Left ventricle myocardium inferior (tissue), 1 donor: ENCODE measurements at regions not wholly inside any gene's neighbourhood (a gene's known extent, or its start where the extent isn't known, plus 50 kb on each side); places are given as distances from the start of the nearest gene placed in this dataset.

Experiments used
- DNase-seq: peaks from one replicate; pipeline ENCODE4 v3.0.0-alpha.2; 2020
- H3K27ac ChIP-seq: fragments of 200-600 bp; replicated peaks from 2 replicates; pipeline ENCODE4 v1.8.0; 2021
- H3K27me3 ChIP-seq: fragments of 200-600 bp; 2 replicates; pipeline ENCODE4 v1.8.0; 2021; ENCODE audit warnings: low read depth
- H3K36me3 ChIP-seq: fragments of 200-600 bp; 2 replicates; pipeline ENCODE4 v1.8.0; 2021
- H3K4me1 ChIP-seq: fragments of 200-600 bp; 2 replicates; pipeline ENCODE4 v1.8.0; 2021
- H3K4me3 ChIP-seq: fragments of 200-600 bp; 2 replicates; pipeline ENCODE4 v1.8.0; 2021; ENCODE audit warnings: mild to moderate bottlenecking, moderate library complexity
- H3K9me3 ChIP-seq: fragments of 200-600 bp; replicated peaks from 2 replicates; pipeline ENCODE4 v1.8.0; 2021
- intact Hi-C: fragments of 100-400 bp; cut with micrococcal nuclease; formaldehyde crosslinking; loops from one replicate; pipeline ENCODE4 v1.11.0; 2022
- TF ChIP-seq, protein P1 (sequence below): fragments of 200-600 bp; IDR thresholded peaks from 2 replicates; pipeline ENCODE4 v1.8.0; 2021; ENCODE audit warnings: antibody characterized with exemption, mild to moderate bottlenecking, borderline replicate concordance
- donor health status: DM: no; HTN: yes; CAD: no; lungs with severe emphysema.

- no peaks in the 10 kb centered on the region for H3K36me3 ChIP-seq
- H3K27ac ChIP-seq, result no peak overlapping the region
- no peaks in the 10 kb centered on the region for H3K9me3 ChIP-seq
- no peaks in the 10 kb centered on the region for H3K27me3 ChIP-seq
- TF ChIP-seq, protein P1, sequence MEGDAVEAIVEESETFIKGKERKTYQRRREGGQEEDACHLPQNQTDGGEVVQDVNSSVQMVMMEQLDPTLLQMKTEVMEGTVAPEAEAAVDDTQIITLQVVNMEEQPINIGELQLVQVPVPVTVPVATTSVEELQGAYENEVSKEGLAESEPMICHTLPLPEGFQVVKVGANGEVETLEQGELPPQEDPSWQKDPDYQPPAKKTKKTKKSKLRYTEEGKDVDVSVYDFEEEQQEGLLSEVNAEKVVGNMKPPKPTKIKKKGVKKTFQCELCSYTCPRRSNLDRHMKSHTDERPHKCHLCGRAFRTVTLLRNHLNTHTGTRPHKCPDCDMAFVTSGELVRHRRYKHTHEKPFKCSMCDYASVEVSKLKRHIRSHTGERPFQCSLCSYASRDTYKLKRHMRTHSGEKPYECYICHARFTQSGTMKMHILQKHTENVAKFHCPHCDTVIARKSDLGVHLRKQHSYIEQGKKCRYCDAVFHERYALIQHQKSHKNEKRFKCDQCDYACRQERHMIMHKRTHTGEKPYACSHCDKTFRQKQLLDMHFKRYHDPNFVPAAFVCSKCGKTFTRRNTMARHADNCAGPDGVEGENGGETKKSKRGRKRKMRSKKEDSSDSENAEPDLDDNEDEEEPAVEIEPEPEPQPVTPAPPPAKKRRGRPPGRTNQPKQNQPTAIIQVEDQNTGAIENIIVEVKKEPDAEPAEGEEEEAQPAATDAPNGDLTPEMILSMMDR, result no peak
- intact Hi-C loops, result no loop called here
- no peaks in the 10 kb centered on the region for H3K4me1 ChIP-seq
- H3K4me3 ChIP-seq, result no peak overlapping the region
- DNase-seq, result no peak
Observed at GRCh38 chr14:27199272-27199671, 601.4 kb upstream of the NOVA1 start.

DNA sequence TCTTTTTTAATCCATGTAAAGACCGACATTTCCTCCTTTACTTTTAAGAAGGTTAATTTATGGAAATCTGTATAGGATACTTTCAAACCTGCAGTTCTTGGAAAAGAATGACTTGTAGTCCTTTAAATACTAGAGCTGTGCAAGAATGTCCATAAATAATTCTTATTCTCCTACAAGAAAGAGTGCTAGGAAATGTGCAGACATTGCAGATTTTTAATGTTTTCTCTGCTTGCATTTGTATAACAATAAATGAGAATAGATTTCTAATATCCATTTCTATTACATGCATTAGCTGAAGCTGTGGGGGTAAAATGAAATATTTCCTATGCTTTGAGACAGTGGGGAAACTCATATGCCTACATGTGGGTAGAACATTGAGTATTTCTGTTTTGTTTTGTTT is 607.2 kb upstream of the NOVA1 start:
- Histone ChIP-seq H3K36me3 (no peaks in the 10 kb centered on the region), H3K4me3 (no peak overlapping the region)
- intact Hi-C loops, result no loop called here

GRCh38 chr14:27211741-27212140 is 613.9 kb upstream of the NOVA1 start:
- intact Hi-C loops, result no loop called here
- Histone ChIP-seq H3K27me3 (no peaks in the 10 kb centered on the region), H3K4me1 (no peaks in the 10 kb centered on the region), H3K27ac (no peak overlapping the region), H3K4me3 (no peak overlapping the region), H3K36me3 (no peaks in the 10 kb centered on the region), H3K9me3 (peaks cover 6% of the 10 kb centered on the region)
- TF ChIP-seq, protein P1, result no peak
- no peak for DNase-seq

More for the DNA sequence above, 607.2 kb upstream of the NOVA1 start:
- TF ChIP-seq, protein P1, result no peak
- Histone ChIP-seq H3K27ac (no peak overlapping the region), H3K4me1 (no peaks in the 10 kb centered on the region), H3K27me3 (no peaks in the 10 kb centered on the region), H3K9me3 (no peaks in the 10 kb centered on the region)
- no peak for DNase-seq

DNA sequence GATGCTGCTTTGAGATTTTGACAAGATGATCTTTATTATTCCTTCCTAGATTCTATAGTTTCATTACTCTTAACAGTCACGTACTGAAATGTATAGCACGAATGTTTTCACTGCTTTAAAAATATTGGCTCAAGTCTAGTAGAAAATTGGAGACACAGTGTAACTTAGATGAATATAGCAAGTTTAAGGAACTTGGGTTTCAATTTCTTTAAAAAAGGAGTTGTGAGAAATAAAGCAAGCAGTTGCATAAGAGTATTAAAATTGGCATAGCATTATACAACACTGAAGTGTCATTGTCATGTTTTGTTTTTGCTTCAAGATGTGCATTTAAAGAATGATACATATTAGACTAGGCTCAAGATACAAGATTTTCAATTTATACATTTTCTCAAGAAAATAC is 624.8 kb upstream of the NOVA1 start:
- no peaks in the 10 kb centered on the region for H3K36me3 ChIP-seq
- DNase-seq, result no peak
- no peak overlapping the region for H3K27ac ChIP-seq
- H3K4me3 ChIP-seq, result no peak overlapping the region
- H3K4me1 ChIP-seq, result no peaks in the 10 kb centered on the region
- TF ChIP-seq, protein P1, result no peak
- intact Hi-C loops, result no loop called here
- H3K27me3 ChIP-seq, result no peaks in the 10 kb centered on the region
- peaks cover 38% of the 10 kb centered on the region for H3K9me3 ChIP-seq

DNA sequence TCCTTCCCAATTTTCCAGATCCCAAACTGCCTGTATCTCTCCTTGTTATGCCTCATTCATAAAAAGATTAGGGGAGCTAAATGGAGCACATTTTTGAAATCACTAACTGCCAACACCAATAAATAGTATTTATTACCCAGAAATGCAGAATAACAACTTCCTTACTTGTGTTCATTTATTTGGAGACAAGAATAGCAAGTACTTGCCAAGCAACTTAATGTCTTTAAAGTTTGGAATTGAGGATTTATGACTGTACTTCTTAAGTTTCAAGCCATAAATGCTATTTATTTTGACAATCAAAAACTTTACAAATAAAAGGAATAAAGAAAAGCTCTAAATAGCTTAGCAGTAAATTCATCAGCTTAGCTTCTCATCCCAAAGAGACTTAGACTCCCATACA is 626.1 kb upstream of the NOVA1 start:
- TF ChIP-seq, protein P1, result no peak
- no peaks in the 10 kb centered on the region for H3K27me3 ChIP-seq
- intact Hi-C loops, result no loop called here

DNA sequence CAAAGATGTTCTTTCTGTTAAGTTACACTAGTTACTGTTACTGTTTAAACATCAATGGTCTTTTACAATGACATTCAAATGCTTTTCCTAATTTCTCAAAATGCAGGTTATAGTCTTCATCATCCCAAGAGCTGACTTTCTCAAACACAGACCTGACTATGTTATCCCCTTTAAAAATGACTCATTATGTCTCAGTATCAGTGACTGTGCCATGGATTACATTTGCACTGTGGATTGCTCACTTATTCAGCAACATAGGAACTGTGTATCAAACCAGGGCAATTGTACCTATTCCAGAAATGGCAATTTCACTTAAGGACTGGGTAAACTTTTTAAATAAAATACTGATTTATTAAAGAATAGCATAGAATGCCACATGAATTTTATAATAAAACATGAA is 630.2 kb upstream of the NOVA1 start:
- Histone ChIP-seq H3K27ac (no peak overlapping the region), H3K36me3 (no peaks in the 10 kb centered on the region), H3K4me3 (no peak overlapping the region), H3K27me3 (no peaks in the 10 kb centered on the region), H3K9me3 (peaks cover 10% of the 10 kb centered on the region), H3K4me1 (no peaks in the 10 kb centered on the region)
- intact Hi-C loops, result no loop called here
- TF ChIP-seq, protein P1, result no peak
- DNase-seq, result no peak

More for the DNA sequence above, 626.1 kb upstream of the NOVA1 start:
- H3K36me3 ChIP-seq, result no peaks in the 10 kb centered on the region
- peaks cover 34% of the 10 kb centered on the region for H3K9me3 ChIP-seq
- no peak overlapping the region for H3K4me3 ChIP-seq
- DNase-seq, result no peak
- no peak overlapping the region for H3K27ac ChIP-seq
- no peaks in the 10 kb centered on the region for H3K4me1 ChIP-seq
